K562 (cell line): ENCODE measurements at regions not wholly inside any gene's neighbourhood (a gene's known extent, or its start where the extent isn't known, plus 50 kb on each side); places are given as distances from the start of the nearest gene placed in this dataset.

ENCODE experiments used
- BCLAF1 ChIP-seq, 2 experiments: fragments of 450-650 bp in 1 of 2; IDR thresholded peaks; 2 replicates each; pipeline ENCODE4 v1.6.1; 2011 to 2017; ENCODE audit warnings: low read depth in 2 of 2, antibody characterized with exemption in 1 of 2, borderline replicate concordance in 1 of 2, low read length in 1 of 2, mild to moderate bottlenecking in 1 of 2, mixed read lengths in 1 of 2; ENCODE audit not compliant: control insufficient read depth in 1 of 2
- CHD2 ChIP-seq: IDR thresholded peaks from 2 replicates; pipeline ENCODE4 v1.6.1; 2011; ENCODE audit warnings: low read depth, low read length
- FIP1L1 ChIP-seq: fragments of 200-400 bp; formaldehyde crosslinking; IDR thresholded peaks from 2 replicates; pipeline ENCODE4 v1.6.1; 2018; ENCODE audit warnings: mild to moderate bottlenecking, low read depth, low read length; ENCODE audit not compliant: poor library complexity, severe bottlenecking
- FOXA1 ChIP-seq: fragments of 450-650 bp; IDR thresholded peaks from 2 replicates; pipeline ENCODE4 v1.6.1; 2016; ENCODE audit warnings: mild to moderate bottlenecking, borderline replicate concordance
- FOXP1 ChIP-seq: sonication (generic); formaldehyde crosslinking; IDR thresholded peaks from 2 replicates; pipeline ENCODE4 v1.8.0; 2022; ENCODE audit warnings: mild to moderate bottlenecking, missing genetic modification reagents
- HBP1 ChIP-seq: fragments of 450-650 bp; formaldehyde crosslinking; IDR thresholded peaks from 2 replicates; pipeline ENCODE4 v1.4.0; 2022; ENCODE audit warnings: missing genetic modification characterization
- HNRNPL ChIP-seq: fragments of 200-400 bp; formaldehyde crosslinking; IDR thresholded peaks from 2 replicates; pipeline ENCODE4 v1.6.1; 2017; ENCODE audit warnings: low read depth, mild to moderate bottlenecking, low read length
- HSF4 ChIP-seq: fragments of 250-450 bp; sonication (Bioruptor Pico); IDR thresholded peaks from 2 replicates; pipeline ENCODE4 v2.1.2; 2022; ENCODE audit warnings: mild to moderate bottlenecking, moderate library complexity, borderline replicate concordance
- KAT8 ChIP-seq: fragments of 450-650 bp; IDR thresholded peaks from 2 replicates; pipeline ENCODE4 v1.6.1; 2016; ENCODE audit warnings: low read depth, mild to moderate bottlenecking
- KDM1A ChIP-seq, 2 experiments: fragments of 450-650 bp; IDR thresholded peaks; 2 replicates each; pipeline ENCODE4 v1.6.1; 2016; ENCODE audit warnings: mild to moderate bottlenecking in 2 of 2
- MEIS2 ChIP-seq: fragments of 450-650 bp; IDR thresholded peaks from 2 replicates; pipeline ENCODE4 v1.6.1; 2014; ENCODE audit warnings: mild to moderate bottlenecking; ENCODE audit not compliant: partially characterized antibody
- MXI1 ChIP-seq: IDR thresholded peaks from 2 replicates; pipeline ENCODE4 v1.6.1; 2011; ENCODE audit warnings: low read depth, mild to moderate bottlenecking, improper control_type of control experiment, low read length
- NEUROD1 ChIP-seq: fragments of 150-350 bp; IDR thresholded peaks from 2 replicates; pipeline ENCODE4 v1.6.1; 2014; ENCODE audit warnings: borderline replicate concordance, low read length, low read depth; ENCODE audit not compliant: partially characterized antibody
- PCBP1 ChIP-seq: fragments of 200-400 bp; formaldehyde crosslinking; IDR thresholded peaks from 2 replicates; pipeline ENCODE4 v1.6.1; 2018; ENCODE audit warnings: mild to moderate bottlenecking, low read depth, low read length; ENCODE audit not compliant: poor library complexity, severe bottlenecking
- POLR2H ChIP-seq: IDR thresholded peaks from 2 replicates; pipeline ENCODE4 v1.6.1; 2016; ENCODE audit warnings: missing genetic modification characterization, low read depth, mild to moderate bottlenecking, control low read depth, missing compliant biosample characterization, moderate library complexity
- RBBP5 ChIP-seq: fragments of 200-600 bp; sonication (generic); IDR thresholded peaks from 2 replicates; pipeline ENCODE4 v1.6.1; 2012; ENCODE audit warnings: borderline replicate concordance, mild to moderate bottlenecking, low read length, control low read depth, inconsistent platforms; ENCODE audit not compliant: insufficient read depth, poor library complexity, severe bottlenecking
- SPI1 ChIP-seq: IDR thresholded peaks from 2 replicates; pipeline ENCODE4 v1.6.1; 2011; ENCODE audit warnings: low read depth, low read length, control low read depth, borderline replicate concordance
- ZBTB17 ChIP-seq: fragments of 450-650 bp; formaldehyde crosslinking; IDR thresholded peaks from 2 replicates; pipeline ENCODE4 v1.4.0; 2020; ENCODE audit warnings: mild to moderate bottlenecking
- ZKSCAN1 ChIP-seq: fragments of 150-350 bp; IDR thresholded peaks from 2 replicates; pipeline ENCODE4 v1.6.1; 2016; ENCODE audit warnings: low read depth, low read length
- ZNF121 ChIP-seq: sonication (generic); formaldehyde crosslinking; conservative IDR thresholded peaks from 2 replicates; pipeline ENCODE4 v1.8.0; 2022; ENCODE audit warnings: missing genetic modification reagents
- ZNF143 ChIP-seq: sonication (generic); formaldehyde crosslinking; IDR thresholded peaks from 2 replicates; pipeline ENCODE4 v1.9.0; 2022; ENCODE audit warnings: mild to moderate bottlenecking, missing genetic modification reagents
- ZNF324 ChIP-seq: fragments of 250-450 bp; sonication (Bioruptor Pico); IDR thresholded peaks from 2 replicates; pipeline ENCODE4 v1.4.0; 2020; ENCODE audit warnings: mild to moderate bottlenecking
- TF ChIP-seq, protein P1 (sequence below): IDR thresholded peaks from 2 replicates; pipeline ENCODE4 v1.6.1; 2016; ENCODE audit warnings: missing genetic modification characterization, missing compliant biosample characterization

DNA sequence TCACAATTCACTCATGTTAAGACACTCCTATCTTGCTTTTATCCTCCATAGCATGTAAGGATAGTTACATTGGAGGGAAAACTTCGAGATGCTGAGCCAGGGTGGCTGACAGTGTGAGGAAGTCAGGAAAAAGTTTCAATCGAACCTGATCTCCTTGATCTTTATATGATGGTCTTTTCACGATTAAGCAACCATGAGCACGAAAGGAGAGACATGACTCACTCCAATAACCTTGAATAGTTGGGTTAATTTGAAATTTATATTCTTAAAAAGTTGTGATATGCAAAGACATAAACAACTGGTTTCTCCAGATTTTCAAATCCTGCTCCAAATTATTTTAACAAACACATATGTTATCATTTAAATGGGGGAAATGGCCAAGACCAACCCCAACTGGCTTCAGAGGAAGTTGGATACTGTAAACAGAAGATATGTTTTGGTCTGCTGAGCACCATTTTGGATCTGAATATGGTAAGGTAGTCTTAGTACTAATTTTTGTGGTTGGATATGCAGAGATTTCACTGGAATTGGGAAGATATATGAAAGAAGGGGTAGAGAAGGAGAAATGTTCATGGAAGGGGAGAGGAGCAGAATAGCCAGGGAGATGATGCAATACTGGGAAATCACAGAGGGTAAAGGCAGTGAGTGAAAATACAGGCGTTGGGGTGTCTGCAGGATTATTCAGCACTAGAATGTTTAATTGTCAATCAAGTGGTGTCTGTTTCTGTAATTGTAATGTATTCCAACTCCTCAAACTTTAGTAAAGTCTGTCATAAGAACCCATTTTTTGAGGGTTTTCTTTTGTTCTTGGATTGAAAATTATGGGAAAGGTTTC, 185.2 kb upstream of the SLC38A2 start (continued):
- TF ChIP-seq BCLAF1 (IDR thresholded peaks at IDR 0.05; ENCODE audit: borderline replicate concordance in 1 of 2, control insufficient read depth in 1 of 2, low read depth in 2 of 2, low read length in 1 of 2) = no peak
- no peak for TF ChIP-seq NEUROD1
- TF ChIP-seq, protein P1, sequence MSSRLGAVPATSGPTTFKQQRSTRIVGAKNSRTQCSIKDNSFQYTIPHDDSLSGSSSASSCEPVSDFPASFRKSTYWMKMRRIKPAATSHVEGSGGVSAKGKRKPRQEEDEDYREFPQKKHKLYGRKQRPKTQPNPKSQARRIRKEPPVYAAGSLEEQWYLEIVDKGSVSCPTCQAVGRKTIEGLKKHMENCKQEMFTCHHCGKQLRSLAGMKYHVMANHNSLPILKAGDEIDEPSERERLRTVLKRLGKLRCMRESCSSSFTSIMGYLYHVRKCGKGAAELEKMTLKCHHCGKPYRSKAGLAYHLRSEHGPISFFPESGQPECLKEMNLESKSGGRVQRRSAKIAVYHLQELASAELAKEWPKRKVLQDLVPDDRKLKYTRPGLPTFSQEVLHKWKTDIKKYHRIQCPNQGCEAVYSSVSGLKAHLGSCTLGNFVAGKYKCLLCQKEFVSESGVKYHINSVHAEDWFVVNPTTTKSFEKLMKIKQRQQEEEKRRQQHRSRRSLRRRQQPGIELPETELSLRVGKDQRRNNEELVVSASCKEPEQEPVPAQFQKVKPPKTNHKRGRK (tag) = no peak
- no peak for TF ChIP-seq HNRNPL
- TF ChIP-seq SPI1 = no peak
- TF ChIP-seq FOXA1 = no peak
- peak; percentile 59 for TF ChIP-seq MEIS2
- TF ChIP-seq HSF4 = peak; percentile 23; the same call in 1 of the 2 replicates
- no peak for TF ChIP-seq PCBP1
- TF ChIP-seq ZBTB17 (CRISPR knock-in tag) = peak; percentile 40; the same call in 1 of the 2 replicates
- TF ChIP-seq FIP1L1 = no peak
- TF ChIP-seq ZNF143 (CRISPR knock-in tag) = no peak
- TF ChIP-seq FOXP1 (CRISPR knock-in tag) = no peak
- no peak for TF ChIP-seq ZNF324 (CRISPR knock-in tag)
- no peak for TF ChIP-seq ZNF121 (CRISPR knock-in tag)
- TF ChIP-seq RBBP5 = no peak
- no peak for TF ChIP-seq ZKSCAN1
- TF ChIP-seq KAT8 = no peak
- peak; percentile 28 for TF ChIP-seq POLR2H (tag)
- TF ChIP-seq MXI1 = no peak
- TF ChIP-seq HBP1 = peak; percentile 85
- no peak for TF ChIP-seq KDM1A (IDR thresholded peaks at IDR 0.05)
- TF ChIP-seq CHD2 = no peak
